GM19351 (cell line): ENCODE measurements at regions not wholly inside any gene's neighbourhood (a gene's known extent, or its start where the extent isn't known, plus 50 kb on each side); places are given as distances from the start of the nearest gene placed in this dataset.
"Not testable (repeated sequence)": the region's sequence is repeated elsewhere in the genome, so short reads cannot be mapped to it uniquely, and the experiment has no call there.

ENCODE experiments used
- ATAC-seq: cut with Tn5 transposase; IDR thresholded peaks from one replicate; pipeline ENCODE4 v1.9.1; 2021; ENCODE audit warnings: mild to moderate bottlenecking, moderate library complexity; ENCODE audit not compliant: unreplicated experiment

DNA sequence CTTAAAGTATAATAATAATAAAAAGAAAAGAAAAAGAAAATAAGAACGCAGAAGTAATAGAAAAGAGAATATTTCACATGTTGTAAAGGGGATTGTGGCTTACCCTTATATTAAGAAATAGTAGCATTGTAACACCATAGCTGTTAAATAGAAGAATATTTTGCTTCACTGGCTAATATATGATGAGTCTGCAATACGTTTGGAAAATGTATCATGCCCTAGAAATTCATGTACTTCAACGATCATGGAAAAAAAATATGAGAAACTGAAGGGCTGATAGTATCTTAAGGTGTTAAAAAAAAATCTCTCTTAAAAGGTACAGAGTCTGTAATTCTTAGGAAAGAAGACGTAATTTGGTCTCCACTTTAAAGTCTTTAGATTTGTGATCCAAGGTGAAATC, 1390.5 kb upstream of the ADGRL2 start:
- no peak for ATAC-seq

DNA sequence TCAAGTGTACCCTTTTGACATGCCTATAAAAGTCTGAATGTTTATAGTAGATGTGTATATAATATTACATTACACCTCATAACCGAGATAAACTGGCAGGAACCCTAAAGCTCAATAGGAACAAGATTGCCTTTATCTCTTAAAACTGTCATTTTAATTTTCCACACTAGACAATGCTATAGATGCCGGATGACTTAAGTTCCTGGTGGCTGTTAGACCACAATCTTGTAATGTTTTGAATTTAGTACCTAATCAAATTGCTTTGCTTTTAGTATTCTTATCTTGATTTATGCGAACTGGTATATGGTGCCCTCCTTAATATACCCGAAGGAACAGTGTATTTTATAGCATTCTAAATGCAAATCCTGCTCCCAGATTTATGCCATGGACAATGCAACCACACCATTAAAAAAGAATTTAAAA, 1397.0 kb upstream of the ADGRL4 start:
- no peak for ATAC-seq

DNA sequence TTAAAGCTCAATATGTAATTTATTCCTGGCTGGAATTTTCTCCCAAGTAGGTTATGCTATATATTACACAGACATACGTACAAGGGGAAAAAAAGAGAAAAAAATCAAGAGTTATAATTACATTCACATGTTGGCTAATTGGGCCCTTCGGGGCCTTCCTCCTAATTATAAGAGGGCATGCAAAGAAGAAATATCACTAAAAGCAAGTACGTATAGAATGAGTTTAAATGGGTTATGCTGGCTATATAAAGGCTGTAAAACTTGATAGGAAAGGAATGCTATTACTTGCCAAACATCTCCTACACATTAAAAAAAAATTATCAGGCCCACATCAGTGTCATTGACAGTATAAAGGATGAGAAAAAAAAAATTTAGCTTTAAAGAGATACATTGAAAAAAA, 1396.1 kb upstream of the ADGRL4 start:
- no peak for ATAC-seq

DNA sequence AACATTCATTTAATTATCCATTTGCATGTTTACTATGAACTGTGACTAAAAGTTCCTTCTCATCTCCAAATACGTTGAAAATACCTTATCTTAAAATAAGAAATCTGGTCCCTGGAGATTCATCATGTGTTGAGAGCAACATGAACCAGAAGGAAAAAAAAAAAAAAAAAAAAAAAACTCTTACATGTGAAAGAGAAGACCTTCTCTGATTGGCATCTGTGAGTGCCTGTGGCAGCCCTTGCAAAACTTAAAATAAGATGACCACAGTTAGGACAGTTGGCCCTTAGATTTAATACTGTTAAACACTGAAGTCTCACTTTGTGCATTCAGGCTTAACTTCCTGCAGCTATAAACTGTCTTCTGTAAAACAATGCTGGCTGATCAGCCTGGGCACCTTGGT, 1395.2 kb upstream of the ADGRL4 start:
- ATAC-seq, result no peak

DNA sequence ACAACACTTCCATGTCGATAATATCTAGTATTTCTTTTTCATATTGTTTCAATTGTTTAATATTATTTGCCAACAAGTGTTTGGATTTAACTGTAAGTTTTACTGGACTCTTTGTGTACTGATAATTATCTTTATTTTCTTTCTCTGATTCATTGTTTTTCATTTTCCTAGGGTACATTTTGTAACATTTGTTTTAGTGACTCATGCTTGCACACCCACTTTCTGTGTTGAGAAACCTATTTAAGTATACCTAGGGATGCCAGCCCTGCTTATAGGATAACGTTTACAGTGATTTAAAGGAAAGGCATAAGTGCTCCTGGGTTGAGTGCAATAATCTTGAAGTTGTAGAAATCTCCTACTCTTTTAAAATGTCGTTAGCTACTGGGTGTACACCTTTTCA, 1386.0 kb upstream of the ADGRL4 start:
- no peak for ATAC-seq

DNA sequence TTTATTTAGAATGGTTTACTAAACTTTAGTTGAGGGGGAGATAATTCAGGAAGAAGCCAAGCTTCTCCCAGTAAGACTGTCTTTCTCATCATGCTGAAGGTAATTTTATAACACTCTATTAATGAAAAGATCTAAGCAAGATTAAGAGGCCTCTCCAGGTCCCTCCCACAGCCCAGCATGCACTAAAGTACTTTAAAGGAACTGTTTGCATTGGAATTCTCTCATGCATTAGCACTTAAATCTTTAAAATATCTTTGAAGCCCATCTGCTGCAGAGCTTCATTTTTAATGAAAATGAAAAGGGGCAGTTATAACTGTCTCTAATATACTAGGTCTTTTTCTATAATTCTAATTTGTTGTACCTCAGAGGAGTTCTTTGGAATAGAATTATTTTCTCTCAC, 1379.1 kb upstream of the ADGRL4 start:
- ATAC-seq, result no peak

DNA sequence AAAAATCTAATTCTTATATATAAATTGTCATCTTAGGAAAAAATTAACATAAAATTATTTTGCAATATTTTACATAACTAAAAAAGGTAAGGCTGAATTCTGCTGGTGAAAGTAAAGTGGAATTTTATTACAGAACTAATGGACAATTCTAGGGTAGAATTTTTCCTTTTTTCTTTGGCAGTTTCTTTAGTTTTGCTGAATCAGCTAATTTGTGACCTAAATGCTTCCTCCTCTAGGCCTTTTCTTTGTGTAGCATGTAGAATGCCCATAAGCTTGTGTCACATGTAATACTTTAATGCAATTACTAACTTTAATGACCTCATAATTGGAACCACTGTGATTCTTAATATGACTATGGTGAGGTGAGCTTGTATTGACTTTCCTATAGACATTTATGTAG, 1378.4 kb upstream of the ADGRL4 start:
- ATAC-seq, result no peak

DNA sequence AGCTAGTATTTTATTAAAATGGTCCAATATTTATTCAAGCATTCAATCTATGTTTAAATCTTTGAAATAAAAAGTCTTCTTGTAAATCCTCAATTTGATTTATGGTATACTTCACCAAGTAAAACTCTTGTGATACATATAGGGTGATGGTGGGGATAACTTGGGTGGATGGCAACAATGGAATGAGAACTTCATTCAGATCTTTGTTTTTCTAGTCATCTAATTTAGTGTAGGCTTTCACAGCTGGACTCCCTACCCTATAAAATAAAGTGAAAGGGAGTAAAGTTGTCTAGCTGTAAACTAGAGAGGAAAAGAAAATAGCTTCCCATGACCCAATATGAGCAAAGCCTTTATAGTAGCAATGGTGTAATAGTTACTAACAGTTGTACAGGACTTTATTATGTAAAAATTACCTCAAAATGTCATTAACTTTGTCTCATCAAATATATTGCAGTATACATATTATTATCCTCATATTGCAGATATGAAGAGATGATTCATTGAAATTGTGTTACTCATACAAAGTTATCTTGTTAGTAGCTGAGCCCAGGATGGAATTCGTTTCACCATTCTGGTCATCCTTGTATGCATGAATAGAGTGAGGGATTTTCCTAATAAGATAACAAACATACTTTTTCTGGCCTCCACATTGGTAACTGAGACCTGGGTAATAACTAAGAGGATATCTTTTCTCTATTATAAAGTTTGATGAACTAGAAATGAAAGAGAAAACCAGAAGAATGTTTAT, 1377.7 kb upstream of the ADGRL4 start:
- ATAC-seq, result no peak

DNA sequence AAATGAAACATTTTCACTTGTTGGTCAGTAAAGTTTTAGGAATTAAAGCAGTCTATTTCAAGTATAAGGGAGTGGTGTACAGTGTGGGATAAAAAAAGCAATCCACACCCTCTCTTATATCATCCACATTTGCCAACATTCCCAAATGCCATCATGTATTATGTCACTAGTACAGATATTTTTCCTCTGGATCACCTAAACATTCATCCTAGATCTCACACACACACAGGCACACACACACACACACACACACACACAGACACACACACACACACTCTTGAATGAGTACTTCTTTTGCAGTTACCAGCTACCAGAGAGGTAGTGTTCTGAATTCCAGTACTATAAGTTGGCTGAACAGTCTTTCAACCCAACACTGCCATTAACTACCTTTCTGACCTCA, 1369.1 kb upstream of the ADGRL4 start:
- ATAC-seq, result no peak

DNA sequence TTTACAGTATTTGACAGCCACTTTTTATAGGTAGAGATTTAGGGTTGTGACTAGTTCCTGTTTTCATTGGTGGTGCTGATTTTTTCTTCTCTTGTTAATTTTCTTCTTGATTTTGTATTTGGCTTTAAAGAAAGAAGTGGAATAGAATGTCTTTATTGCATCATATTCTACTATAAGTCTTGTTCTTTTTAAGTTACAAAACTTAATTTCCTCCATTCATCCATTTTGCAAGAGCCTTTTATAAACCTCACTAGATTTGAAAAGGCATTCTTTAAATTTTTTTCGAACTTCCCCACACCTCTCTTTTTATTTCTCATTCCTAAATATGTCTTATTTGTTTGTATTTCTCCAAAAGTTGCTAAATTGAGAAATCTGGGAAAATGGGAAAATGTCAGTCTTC, 1368.6 kb upstream of the ADGRL4 start:
- ATAC-seq, result no peak

DNA sequence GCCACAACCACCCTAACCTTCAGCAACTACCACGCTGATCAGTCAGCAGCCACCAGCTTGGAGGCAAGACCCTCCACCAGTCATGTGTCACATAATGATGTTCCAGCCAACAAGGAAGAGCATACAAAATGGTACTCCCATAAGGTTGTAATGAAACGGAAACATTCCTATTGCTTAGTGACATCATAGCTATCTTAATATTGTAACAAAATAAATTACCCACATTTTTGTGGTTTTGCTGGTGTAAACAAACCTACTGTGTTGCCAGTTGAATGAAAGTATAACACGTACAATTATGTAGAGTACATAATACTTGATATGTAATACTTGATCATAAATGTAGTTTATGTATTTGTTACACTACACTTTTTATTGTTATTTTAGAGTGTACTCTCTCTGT, 1363.2 kb upstream of the ADGRL4 start:
- no peak for ATAC-seq

DNA sequence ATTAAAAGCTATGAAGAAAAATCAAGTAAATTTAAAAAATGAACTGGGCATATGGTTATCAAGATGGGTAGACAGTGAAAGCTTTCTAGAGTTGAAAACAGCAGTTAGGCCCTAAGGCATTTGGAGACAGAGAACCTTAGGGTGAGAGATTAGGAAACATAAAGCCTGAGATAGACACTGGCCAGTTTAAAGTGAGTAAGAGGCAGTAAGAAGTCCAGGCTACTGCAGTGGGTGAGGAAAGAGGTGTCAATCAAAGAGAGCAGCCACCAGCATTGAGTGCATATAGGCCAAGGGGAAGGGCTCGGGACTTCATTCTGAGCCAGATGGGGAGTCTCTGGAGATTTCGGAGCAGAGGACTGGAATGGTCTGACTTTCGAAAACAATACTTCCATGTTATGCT, 1360.5 kb upstream of the ADGRL4 start:
- ATAC-seq, result no peak

DNA sequence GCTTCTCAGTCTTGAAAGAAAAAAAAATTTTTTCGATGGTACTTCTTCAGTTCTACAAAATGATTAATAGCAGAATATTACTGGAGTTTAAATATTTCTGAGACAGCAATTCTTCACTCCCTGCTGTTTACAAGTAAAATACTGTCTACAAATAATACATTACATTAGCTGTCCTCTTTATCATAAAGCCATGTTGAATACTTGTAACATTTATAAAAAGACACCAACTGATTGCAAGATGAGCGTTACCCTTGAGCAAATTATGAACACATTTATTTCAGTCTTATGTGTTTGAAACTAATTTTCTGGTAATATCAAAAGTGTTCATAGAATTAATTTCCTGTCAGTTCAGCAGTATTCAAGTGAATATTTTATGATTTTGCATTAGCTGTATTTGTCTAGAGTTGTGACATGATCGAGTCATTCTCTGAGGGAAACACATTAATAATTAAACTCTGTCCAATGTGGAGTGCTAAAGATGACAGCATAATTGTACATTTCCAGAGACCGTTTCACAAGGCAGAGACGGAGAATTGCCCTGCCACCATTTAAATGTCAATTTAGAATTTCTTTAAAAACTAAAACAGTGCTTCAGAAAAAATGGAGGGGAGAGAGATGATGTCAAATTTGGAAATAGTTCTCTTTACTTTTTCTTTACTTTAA, 1359.0 kb upstream of the ADGRL4 start:
- ATAC-seq, result no peak

DNA sequence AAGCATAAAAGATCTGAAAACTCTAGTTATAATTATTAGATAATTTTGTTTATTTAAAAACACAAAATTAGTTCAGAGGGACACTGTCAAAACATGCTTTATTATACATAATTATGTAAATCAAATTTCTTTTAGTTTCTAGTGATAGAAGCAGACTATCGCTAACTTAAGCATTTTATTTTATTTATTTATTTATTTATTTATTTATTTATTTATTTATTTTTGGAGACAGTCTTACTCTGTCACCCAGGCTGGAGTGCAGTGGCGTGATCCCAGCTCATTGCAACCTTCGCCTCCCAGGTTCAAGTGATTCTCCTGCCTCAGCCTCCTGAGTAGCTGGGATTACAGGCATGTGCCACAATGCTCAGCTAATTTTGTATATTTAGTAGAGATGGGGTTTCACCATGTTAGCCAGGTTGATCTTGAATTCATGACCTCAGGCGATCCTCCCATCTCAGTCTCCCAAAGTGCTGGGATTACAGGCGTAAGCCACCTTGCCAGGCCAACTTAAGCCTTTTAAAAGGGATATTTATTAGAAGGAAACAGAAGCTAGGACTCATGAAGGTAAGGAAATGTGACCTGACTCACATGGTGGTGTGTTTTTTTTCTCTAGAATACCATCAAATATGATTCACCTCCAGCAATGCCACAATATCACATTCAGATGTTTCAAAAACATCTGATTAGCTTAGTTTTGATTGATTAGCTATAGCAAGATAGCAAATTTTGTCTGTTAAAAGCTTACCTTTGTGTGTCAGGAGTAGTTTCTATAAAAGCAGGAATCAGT, 1357.4 kb upstream of the ADGRL4 start:
- no peak for ATAC-seq

DNA sequence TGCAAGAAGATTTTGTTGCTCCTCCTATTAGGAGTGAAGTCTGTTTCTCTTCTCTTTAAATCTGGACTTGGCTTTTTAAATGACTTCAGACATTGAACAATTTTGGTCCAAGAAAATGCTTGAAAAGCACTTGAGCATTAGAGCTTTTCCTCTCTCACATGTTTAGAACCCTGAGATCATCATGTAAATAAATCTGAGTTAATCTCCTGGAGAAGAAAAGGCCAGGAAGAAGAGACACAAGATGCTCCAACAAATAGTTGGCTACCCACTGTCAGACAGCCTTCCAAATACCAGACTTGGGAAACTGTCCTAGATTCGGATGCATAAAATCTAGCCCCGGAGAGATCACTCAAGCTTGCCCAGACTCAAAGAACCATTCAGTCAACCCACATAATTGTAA, 1353.1 kb upstream of the ADGRL4 start:
- ATAC-seq, result no peak

DNA sequence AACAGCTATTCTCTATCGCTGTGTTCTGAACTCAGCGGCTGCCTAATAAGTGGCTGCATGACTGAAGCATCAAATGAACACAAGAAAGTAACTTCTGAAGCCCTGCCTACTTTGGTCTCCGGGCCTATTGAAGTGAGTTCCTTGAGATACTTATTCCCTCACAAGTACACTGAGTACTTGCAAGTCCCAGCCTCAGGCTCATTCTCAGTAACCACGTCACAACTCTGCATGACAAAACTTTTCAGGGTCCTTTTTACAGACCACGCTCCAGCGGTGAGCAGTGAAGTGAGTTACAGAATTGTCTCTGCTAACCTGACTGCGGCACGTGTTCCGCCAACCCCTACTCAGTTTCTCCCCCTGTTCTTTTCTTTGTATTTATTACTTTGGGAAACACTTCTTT, 1342.7 kb upstream of the ADGRL4 start:
- no peak for ATAC-seq

DNA sequence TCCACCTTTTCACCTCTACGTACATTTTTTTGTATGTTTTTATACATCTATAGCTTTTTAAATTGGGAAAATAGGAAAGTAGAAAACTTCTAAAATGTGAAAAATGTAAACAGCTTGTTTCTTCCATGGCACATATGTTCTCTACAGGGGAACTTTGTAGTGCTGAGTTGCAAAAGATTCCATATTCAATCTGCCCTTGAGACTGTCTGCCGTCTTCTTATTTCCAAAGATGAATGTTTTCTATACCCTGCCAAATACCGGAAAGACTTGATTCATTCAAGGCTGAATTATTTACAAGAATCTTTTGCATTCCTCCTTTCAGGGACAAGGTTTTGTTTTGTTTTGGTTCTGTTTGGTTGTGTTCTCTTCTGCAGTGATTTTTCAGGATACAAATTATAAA, 1334.5 kb upstream of the ADGRL4 start:
- ATAC-seq, result no peak

DNA sequence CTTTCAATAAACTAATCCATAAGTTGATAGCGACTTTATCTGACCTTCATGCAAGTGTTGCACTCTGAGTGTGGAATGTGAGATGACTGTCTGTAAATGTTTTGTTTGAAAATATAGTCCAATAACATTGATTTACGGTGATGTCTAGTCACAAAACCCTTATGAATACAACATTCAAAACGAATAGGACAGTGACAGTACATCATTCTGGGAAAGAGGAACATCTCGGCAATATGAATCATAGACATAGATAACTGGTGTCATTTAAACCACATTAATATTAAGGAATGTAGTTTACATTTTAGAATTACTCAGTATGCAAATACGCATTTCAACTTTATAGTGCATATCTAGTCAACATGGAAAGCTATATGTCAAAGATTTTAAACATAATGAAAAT, 1311.6 kb upstream of the ADGRL4 start:
- ATAC-seq, result no peak

DNA sequence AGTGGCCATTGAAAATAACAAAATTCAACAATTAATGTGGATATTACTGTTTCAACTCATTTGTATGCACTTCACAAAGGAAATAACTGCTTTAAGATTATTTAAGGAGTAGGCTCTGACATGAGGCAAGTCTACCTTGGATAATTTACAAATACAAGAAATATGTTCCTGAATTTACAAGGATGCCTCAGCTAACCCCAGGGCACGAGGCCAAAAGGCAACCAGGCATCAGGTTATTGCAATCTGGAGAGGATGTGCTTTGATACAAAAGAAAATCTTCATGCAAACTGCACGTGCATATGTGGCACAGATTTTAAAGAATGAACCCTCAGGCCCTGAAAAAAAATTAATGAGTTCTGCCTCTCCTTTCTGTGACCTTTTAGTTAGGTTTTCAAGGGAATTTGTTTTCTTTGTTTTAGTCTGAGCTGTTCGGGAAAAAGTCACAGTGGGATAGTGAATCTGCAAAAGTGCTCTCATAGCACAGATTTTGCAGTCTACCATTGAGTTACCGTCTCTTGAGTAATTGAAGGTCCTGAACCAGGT, 1304.2 kb upstream of the ADGRL4 start:
- ATAC-seq, result no peak

DNA sequence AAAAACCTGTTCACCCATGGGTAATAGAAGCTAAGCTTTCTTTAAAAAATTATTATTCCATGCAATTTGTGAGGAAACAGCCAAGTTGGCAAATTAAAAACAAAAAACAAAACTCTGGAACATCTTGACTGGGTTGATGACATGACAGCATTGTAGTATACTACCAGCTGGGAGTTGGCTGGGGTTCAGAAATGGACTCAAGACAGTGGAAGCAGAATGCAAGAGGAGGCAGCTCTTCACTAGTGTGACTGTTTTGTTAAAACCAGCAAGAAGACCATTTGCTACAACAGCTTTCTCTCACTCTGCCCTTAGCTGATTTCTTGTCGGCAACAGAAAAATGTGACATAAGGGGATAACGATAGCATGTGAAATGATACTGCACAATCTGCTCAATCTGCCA, 1298.9 kb upstream of the ADGRL4 start:
- ATAC-seq, result no peak

DNA sequence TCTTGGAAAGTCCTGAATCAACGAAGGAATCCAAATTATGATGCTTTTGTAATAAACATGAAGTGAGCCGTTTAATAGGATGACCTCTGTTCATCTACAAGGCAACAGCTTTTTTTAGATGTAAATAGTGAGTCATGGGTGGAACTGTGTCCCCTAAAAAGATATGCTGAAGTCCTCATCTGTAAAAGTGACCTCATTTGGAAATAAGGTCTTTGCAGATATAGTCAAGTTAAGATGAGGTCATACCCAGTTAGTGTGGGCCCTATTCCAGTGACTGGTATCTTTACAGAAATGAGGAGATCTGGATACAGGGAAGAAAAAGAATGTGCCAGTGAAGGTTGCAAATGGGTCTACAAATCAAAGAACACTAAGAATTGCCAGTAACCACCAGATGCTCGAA, 1287.3 kb upstream of the ADGRL4 start:
- ATAC-seq, result no peak

DNA sequence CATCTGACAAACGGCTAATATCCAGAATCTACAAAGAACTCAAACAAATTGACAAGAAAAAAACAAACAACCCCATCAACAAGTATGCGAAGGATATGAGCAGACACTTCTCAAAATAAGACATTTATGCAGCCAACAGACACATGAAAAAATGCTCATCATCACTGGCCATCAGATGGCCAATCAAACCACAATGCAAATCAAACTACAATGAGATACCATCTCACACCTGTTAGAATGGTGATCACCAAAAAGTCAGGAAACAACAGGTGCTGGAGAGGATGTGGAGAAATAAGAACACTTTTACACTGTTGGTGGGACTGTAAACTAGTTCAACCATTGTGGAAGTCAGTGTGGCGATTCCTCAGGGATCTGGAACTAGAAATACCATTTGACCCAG, 1282.2 kb upstream of the ADGRL4 start:
- not testable (repeated sequence) for ATAC-seq
